OCI-LY3 (cell line): ENCODE measurements at regions not wholly inside any gene's neighbourhood (a gene's known extent, or its start where the extent isn't known, plus 50 kb on each side); places are given as distances from the start of the nearest gene placed in this dataset.

ENCODE experiments used
- H2AFZ ChIP-seq: fragments of 200-600, 300-600 bp; shearing (Covaris generic); 2 replicates; pipeline ENCODE4 v1.6.0; 2014; ENCODE audit warnings: antibody characterized with exemption, low read depth, low read length
- H3K27ac ChIP-seq: fragments of 200-600, 300-600 bp; sonication (generic); 2 replicates; pipeline ENCODE4 v1.5.1; 2014; ENCODE audit warnings: mild to moderate bottlenecking, low read length, moderate library complexity, mixed read lengths
- H3K27me3 ChIP-seq: fragments of 200-600, 300-600 bp; sonication (generic); 2 replicates; pipeline ENCODE4 v1.6.1; 2014; ENCODE audit warnings: low read depth, low read length, mixed read lengths
- H3K36me3 ChIP-seq: fragments of 200-600, 300-600 bp; sonication (generic); replicated peaks from 2 replicates; pipeline ENCODE3; 2014; ENCODE audit warnings: low read depth, low read length, mixed read lengths
- H3K4me1 ChIP-seq: fragments of 300-600, 200-600 bp; sonication (generic); 2 replicates; pipeline ENCODE4 v1.6.1; 2014; ENCODE audit warnings: low read length, mixed read lengths
- H3K4me2 ChIP-seq: fragments of 200-600, 300-600 bp; sonication (generic); 2 replicates; pipeline ENCODE4 v1.6.1; 2014; ENCODE audit warnings: low read length, mixed read lengths
- H3K4me3 ChIP-seq: fragments of 300-600, 200-600 bp; sonication (generic); 2 replicates; pipeline ENCODE4 v1.5.1; 2014; ENCODE audit warnings: antibody characterized with exemption, mild to moderate bottlenecking, low read length, moderate library complexity
- H3K79me2 ChIP-seq: fragments of 300-600, 200-600 bp; shearing (Covaris generic); 2 replicates; pipeline ENCODE4 v1.6.1; 2014; ENCODE audit warnings: mild to moderate bottlenecking, low read length, mixed read lengths
- H3K9ac ChIP-seq: fragments of 300-600, 200-600 bp; shearing (Covaris generic); 2 replicates; pipeline ENCODE4 v1.6.0; 2014; ENCODE audit warnings: mild to moderate bottlenecking, low read length, moderate library complexity
- H3K9me3 ChIP-seq: fragments of 200-600, 300-600 bp; shearing (Covaris generic); 2 replicates; pipeline ENCODE4 v1.6.1; 2014; ENCODE audit warnings: low read length, mixed read lengths; ENCODE audit not compliant: insufficient read depth
- H4K20me1 ChIP-seq: fragments of 200-600, 300-600 bp; sonication (generic); 2 replicates; pipeline ENCODE4 v1.6.1; 2016; ENCODE audit warnings: low read length, mixed read lengths; ENCODE audit not compliant: insufficient read depth
- EZH2phosphoT487 ChIP-seq: fragments of 200-600 bp; shearing (Covaris generic); IDR thresholded peaks from 2 replicates; pipeline ENCODE4 v1.6.1; 2018; ENCODE audit warnings: antibody characterized with exemption, mixed run types, low read depth
- TF ChIP-seq, protein P1 (sequence below): fragments of 200-600, 300-600 bp; sonication (generic); IDR thresholded peaks from 2 replicates; pipeline ENCODE4 v1.5.1; 2014; ENCODE audit warnings: antibody characterized with exemption, low read length, low read depth

DNA sequence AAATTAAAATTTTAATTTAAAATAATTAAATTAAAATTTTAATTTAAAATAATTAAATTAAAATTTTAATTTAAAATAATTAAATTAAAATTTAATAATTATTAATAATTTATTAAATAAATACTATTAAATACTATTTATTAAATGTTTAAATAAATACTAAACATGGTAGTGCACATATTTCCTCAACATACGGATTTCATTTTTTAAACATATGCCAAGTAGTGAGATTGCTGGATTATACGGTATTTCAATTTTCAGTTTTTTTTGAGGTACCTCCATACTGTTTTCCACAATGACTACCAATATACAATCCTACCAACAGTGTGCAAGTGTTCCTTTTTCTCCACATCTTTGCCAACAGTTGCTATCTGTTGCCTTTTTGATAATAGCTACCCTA is 852.9 kb upstream of the CDH8 start:
- no peak overlapping the region for H3K27ac ChIP-seq
- H3K79me2 ChIP-seq = no peaks in the 10 kb centered on the region
- H3K9me3 ChIP-seq = no peaks in the 10 kb centered on the region
- H3K4me1 ChIP-seq = no peaks in the 10 kb centered on the region
- H3K4me2 ChIP-seq = no peak overlapping the region
- H3K27me3 ChIP-seq = no peaks in the 10 kb centered on the region
- no peak overlapping the region for H3K4me3 ChIP-seq
- TF ChIP-seq, protein P1, sequence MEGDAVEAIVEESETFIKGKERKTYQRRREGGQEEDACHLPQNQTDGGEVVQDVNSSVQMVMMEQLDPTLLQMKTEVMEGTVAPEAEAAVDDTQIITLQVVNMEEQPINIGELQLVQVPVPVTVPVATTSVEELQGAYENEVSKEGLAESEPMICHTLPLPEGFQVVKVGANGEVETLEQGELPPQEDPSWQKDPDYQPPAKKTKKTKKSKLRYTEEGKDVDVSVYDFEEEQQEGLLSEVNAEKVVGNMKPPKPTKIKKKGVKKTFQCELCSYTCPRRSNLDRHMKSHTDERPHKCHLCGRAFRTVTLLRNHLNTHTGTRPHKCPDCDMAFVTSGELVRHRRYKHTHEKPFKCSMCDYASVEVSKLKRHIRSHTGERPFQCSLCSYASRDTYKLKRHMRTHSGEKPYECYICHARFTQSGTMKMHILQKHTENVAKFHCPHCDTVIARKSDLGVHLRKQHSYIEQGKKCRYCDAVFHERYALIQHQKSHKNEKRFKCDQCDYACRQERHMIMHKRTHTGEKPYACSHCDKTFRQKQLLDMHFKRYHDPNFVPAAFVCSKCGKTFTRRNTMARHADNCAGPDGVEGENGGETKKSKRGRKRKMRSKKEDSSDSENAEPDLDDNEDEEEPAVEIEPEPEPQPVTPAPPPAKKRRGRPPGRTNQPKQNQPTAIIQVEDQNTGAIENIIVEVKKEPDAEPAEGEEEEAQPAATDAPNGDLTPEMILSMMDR = no peak
- TF ChIP-seq EZH2phosphoT487 = no peak
- no peak overlapping the region for H2AFZ ChIP-seq
- H4K20me1 ChIP-seq = no peaks in the 10 kb centered on the region
- H3K36me3 ChIP-seq = no peaks in the 10 kb centered on the region
- H3K9ac ChIP-seq = no peak overlapping the region

DNA sequence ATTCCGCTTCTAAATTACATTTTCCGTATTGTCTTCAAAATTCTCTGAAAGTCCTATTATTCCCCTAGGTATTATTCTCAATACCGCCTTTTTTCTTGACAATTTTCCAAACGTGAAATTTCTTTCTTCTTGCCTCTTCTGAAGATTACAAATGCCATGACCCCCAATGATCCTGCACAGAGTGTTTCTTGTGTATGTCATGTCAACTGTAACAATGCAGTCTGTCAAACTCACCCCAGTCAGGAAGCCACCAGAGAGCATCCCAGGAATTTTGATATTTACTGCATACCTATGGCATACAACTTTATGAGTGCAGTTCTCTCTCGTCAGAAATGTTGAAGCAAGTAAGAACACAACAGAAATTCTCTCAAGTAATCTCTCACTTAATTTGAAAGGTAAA is 847.3 kb upstream of the CDH8 start:
- Histone ChIP-seq H3K4me2 (no peak overlapping the region), H3K9me3 (no peaks in the 10 kb centered on the region), H3K4me1 (no peaks in the 10 kb centered on the region), H3K27me3 (no peaks in the 10 kb centered on the region), H3K79me2 (no peaks in the 10 kb centered on the region), H3K27ac (no peak overlapping the region), H3K36me3 (no peaks in the 10 kb centered on the region), H3K4me3 (no peak overlapping the region), H4K20me1 (no peaks in the 10 kb centered on the region), H3K9ac (no peak overlapping the region), H2AFZ (no peak overlapping the region)
- TF ChIP-seq EZH2phosphoT487 = no peak
- TF ChIP-seq, protein P1 = no peak

DNA sequence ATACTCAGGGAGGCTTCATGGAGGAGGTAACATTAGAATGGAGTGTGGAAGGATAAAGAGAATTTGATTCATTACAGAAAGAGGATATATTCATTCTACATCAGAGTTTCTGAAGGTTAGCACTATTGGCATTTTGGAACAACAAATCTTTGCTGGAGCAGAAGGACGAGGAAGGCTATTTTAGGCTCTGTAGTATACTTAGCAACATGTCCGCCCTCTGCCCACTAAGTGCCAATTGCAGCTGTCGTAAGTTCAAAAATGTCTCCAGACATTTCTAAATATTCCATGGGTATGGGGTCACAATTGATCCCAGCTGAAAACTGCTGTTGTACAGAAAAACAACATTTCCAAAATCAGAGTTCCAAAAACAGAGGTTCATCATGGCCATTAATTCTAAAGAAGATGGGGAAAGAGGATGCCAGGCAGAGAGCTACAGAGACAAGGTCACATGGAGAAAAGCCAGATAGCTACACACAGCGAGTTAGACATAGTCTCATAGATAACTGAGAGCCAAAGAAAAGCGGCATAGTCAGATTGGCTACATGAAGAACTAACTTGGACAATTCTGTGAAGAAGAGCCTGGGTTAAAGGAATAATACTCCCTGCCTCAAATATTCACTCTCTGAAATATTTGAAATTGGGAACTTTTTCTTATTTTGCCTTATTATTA is 846.4 kb upstream of the CDH8 start:
- Histone ChIP-seq H3K36me3 (no peaks in the 10 kb centered on the region), H3K27me3 (no peaks in the 10 kb centered on the region), H3K4me3 (no peak overlapping the region), H3K9ac (no peak overlapping the region), H3K27ac (no peak overlapping the region), H3K4me2 (no peak overlapping the region), H3K4me1 (no peaks in the 10 kb centered on the region), H3K79me2 (no peaks in the 10 kb centered on the region), H4K20me1 (no peaks in the 10 kb centered on the region), H3K9me3 (no peaks in the 10 kb centered on the region), H2AFZ (no peak overlapping the region)
- TF ChIP-seq, protein P1 = no peak
- no peak for TF ChIP-seq EZH2phosphoT487

DNA sequence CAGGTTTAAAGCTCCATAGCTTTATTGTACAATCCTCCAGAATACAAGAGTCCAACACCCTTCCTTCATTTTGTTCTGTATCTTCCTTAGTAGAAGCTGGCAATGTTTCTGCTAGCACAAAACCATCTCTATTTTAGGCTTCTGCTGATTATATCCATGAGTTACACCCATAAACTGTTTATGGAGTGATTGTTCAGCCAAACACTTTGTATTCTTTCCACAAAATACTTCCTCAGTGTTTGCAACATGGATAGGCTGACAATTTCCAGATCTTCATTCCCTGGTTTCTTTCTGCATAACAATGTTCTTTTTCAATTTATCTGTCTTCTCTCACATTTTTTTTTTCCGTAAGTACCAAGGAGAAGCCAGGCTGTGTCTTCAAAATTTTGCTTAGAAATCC is 839.9 kb upstream of the CDH8 start:
- H3K27ac ChIP-seq = no peak overlapping the region
- no peaks in the 10 kb centered on the region for H3K36me3 ChIP-seq
- no peaks in the 10 kb centered on the region for H4K20me1 ChIP-seq
- no peak for TF ChIP-seq EZH2phosphoT487
- TF ChIP-seq, protein P1 = no peak
- no peaks in the 10 kb centered on the region for H3K79me2 ChIP-seq
- no peak overlapping the region for H3K4me3 ChIP-seq
- H3K4me2 ChIP-seq = no peak overlapping the region
- no peaks in the 10 kb centered on the region for H3K27me3 ChIP-seq
- H3K9me3 ChIP-seq = no peaks in the 10 kb centered on the region
- H3K9ac ChIP-seq = no peak overlapping the region
- H2AFZ ChIP-seq = no peak overlapping the region
- no peaks in the 10 kb centered on the region for H3K4me1 ChIP-seq
